ENCODE measurements at regions not wholly inside any gene's neighbourhood (a gene's known extent, or its start where the extent isn't known, plus 50 kb on each side); places are given as distances from the start of the nearest gene placed in this dataset.
A peak's percentile ranks its signal among the peaks of the same experiment; 100 is the strongest.

- TF ChIP-seq ARID4A (CRISPR knock-in tag; IDR thresholded peaks at IDR 0.05; ENCODE audit: borderline replicate concordance) (no peak; the same call in 1 of the 2 replicates), KLF9 (CRISPR knock-in tag; IDR thresholded peaks at IDR 0.05; ENCODE audit: low read depth) (no peak), NCOA2 (CRISPR knock-in tag; IDR thresholded peaks at IDR 0.05) (no peak), ZBTB37 (CRISPR knock-in tag; IDR thresholded peaks at IDR 0.05) (no peak), KDM6A (CRISPR knock-in tag; IDR thresholded peaks at IDR 0.05; ENCODE audit: low read depth) (no peak), STAT6 (CRISPR knock-in tag; IDR thresholded peaks at IDR 0.05; ENCODE audit: borderline replicate concordance) (no peak), ZNF33B (CRISPR knock-in tag; IDR thresholded peaks at IDR 0.05) (no peak), NR2F6 (IDR thresholded peaks at IDR 0.05) (no peak), NR2F6 (CRISPR knock-in tag; IDR thresholded peaks at IDR 0.05) (peak; percentile 58; the same call in 1 of the 2 replicates), ZNF670 (CRISPR knock-in tag; IDR thresholded peaks at IDR 0.05; ENCODE audit: borderline replicate concordance) (no peak), ZNF574 (CRISPR knock-in tag; IDR thresholded peaks at IDR 0.05) (0 out of 2 replicates have a peak, but pooled peaks have one; percentile 16), ZGPAT (CRISPR knock-in tag; IDR thresholded peaks at IDR 0.05) (peak; percentile 59; the same call in 1 of the 2 replicates), NFYC (CRISPR knock-in tag; IDR thresholded peaks at IDR 0.05) (no peak), RARA (CRISPR knock-in tag; IDR thresholded peaks at IDR 0.05) (peak; percentile 52), FOXA3 (CRISPR knock-in tag; IDR thresholded peaks at IDR 0.05) (peak; percentile 74), KDM5A (IDR thresholded peaks at IDR 0.05; ENCODE audit: borderline replicate concordance, low read length) (no peak)
These were observed 53.6 kb upstream of the SDK2 start (continued) for GRCh38 chr17:73697872-73698271.

All from HepG2 (cell line).